SK-N-SH treated with all-trans-retinoic acid at 6 μM for 48 hours (cell line): ENCODE measurements at regions not wholly inside any gene's neighbourhood (a gene's known extent, or its start where the extent isn't known, plus 50 kb on each side); places are given as distances from the start of the nearest gene placed in this dataset.

Experiments
- ARNTL ChIP-seq: fragments of 450-650 bp; formaldehyde crosslinking; IDR thresholded peaks from 2 replicates; pipeline ENCODE4 v1.5.0; 2020; ENCODE audit warnings: low read depth, mild to moderate bottlenecking, moderate library complexity, borderline replicate concordance
- RARB ChIP-seq: fragments of 250-450 bp; sonication (Bioruptor Pico); IDR thresholded peaks from 2 replicates; pipeline ENCODE4 v1.8.0; 2021; ENCODE audit warnings: mild to moderate bottlenecking, moderate library complexity
- TSHZ2 ChIP-seq: fragments of 250-450 bp; sonication (Bioruptor Pico); IDR thresholded peaks from 2 replicates; pipeline ENCODE4 v1.5.0; 2020; ENCODE audit warnings: mild to moderate bottlenecking, moderate library complexity
- ZNF8 ChIP-seq: fragments of 450-650 bp; formaldehyde crosslinking; IDR thresholded peaks from 2 replicates; pipeline ENCODE4 v1.5.0; 2020; ENCODE audit warnings: mild to moderate bottlenecking, moderate library complexity
- TF ChIP-seq, protein P1 (sequence below): fragments of 250-450 bp; sonication (Bioruptor Pico); IDR thresholded peaks from 2 replicates; pipeline ENCODE4 v1.5.1; 2020; ENCODE audit warnings: low read depth, mild to moderate bottlenecking, moderate library complexity
- TF ChIP-seq, protein P2 (sequence below): fragments of 250-450 bp; sonication (Bioruptor Pico); IDR thresholded peaks from 2 replicates; pipeline ENCODE4 v1.8.0; 2021; ENCODE audit warnings: low read depth, mild to moderate bottlenecking, moderate library complexity, borderline replicate concordance
- TF ChIP-seq, protein P3 (sequence below): fragments of 250-450 bp; sonication (Bioruptor Pico); IDR thresholded peaks from 2 replicates; pipeline ENCODE4 v1.5.1; 2021; ENCODE audit warnings: mild to moderate bottlenecking, moderate library complexity

DNA sequence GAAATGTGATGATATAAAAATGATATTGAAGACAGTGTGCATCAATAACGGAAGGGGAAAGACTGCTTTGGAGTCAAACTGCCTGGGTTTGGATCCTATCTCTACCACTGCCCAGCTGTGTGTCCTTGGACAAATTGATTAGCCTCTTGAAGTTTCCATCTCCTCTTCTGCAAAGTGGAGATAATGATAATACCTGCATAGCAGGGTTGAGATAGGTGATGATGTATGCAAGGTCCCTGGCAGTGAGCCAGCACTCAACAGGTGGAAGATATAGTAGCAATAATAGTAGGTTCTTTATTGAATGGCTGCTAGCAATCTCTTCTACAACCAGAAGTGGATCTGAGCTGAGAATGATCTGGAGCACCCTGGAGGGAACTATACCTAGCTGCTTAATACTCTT is 166.7 kb downstream of the MIS18A start:
- TF ChIP-seq ZNF8 (no peak), ARNTL (CRISPR knock-in tag) (no peak), RARB (CRISPR knock-in tag) (no peak), TSHZ2 (CRISPR knock-in tag) (no peak)
- TF ChIP-seq, protein P1, sequence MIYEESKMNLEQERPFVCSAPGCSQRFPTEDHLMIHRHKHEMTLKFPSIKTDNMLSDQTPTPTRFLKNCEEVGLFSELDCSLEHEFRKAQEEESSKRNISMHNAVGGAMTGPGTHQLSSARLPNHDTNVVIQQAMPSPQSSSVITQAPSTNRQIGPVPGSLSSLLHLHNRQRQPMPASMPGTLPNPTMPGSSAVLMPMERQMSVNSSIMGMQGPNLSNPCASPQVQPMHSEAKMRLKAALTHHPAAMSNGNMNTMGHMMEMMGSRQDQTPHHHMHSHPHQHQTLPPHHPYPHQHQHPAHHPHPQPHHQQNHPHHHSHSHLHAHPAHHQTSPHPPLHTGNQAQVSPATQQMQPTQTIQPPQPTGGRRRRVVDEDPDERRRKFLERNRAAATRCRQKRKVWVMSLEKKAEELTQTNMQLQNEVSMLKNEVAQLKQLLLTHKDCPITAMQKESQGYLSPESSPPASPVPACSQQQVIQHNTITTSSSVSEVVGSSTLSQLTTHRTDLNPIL (CRISPR knock-in tag), result no peak
- TF ChIP-seq, protein P2, sequence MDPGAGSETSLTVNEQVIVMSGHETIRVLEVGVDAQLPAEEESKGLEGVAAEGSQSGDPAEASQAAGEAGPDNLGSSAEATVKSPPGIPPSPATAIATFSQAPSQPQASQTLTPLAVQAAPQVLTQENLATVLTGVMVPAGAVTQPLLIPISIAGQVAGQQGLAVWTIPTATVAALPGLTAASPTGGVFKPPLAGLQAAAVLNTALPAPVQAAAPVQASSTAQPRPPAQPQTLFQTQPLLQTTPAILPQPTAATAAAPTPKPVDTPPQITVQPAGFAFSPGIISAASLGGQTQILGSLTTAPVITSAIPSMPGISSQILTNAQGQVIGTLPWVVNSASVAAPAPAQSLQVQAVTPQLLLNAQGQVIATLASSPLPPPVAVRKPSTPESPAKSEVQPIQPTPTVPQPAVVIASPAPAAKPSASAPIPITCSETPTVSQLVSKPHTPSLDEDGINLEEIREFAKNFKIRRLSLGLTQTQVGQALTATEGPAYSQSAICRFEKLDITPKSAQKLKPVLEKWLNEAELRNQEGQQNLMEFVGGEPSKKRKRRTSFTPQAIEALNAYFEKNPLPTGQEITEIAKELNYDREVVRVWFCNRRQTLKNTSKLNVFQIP (CRISPR knock-in tag), result no peak
- TF ChIP-seq, protein P3, sequence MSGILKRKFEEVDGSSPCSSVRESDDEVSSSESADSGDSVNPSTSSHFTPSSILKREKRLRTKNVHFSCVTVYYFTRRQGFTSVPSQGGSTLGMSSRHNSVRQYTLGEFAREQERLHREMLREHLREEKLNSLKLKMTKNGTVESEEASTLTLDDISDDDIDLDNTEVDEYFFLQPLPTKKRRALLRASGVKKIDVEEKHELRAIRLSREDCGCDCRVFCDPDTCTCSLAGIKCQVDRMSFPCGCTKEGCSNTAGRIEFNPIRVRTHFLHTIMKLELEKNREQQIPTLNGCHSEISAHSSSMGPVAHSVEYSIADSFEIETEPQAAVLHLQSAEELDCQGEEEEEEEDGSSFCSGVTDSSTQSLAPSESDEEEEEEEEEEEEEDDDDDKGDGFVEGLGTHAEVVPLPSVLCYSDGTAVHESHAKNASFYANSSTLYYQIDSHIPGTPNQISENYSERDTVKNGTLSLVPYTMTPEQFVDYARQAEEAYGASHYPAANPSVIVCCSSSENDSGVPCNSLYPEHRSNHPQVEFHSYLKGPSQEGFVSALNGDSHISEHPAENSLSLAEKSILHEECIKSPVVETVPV (CRISPR knock-in tag), result no peak
